HG03520 (cell line): ENCODE measurements at regions not wholly inside any gene's neighbourhood (a gene's known extent, or its start where the extent isn't known, plus 50 kb on each side); places are given as distances from the start of the nearest gene placed in this dataset.
"Not testable (repeated sequence)": the region's sequence is repeated elsewhere in the genome, so short reads cannot be mapped to it uniquely, and the experiment has no call there.

Experiments used
- ATAC-seq: cut with Tn5 transposase; IDR thresholded peaks from one replicate; pipeline ENCODE4 v1.9.1; 2021; ENCODE audit warnings: mild to moderate bottlenecking, moderate library complexity; ENCODE audit not compliant: unreplicated experiment

- ATAC-seq: peak; percentile 40
Observed at GRCh38 chr2:194870974-194871535, 786.0 kb upstream of the SLC39A10 start.

- ATAC-seq: peak; percentile 57
Observed at GRCh38 chr2:194867328-194867727, 789.7 kb upstream of the SLC39A10 start.

GRCh38 chr2:194854941-194855340 is 802.1 kb upstream of the SLC39A10 start:
- ATAC-seq: no peak

GRCh38 chr2:194842871-194843270 is 814.2 kb upstream of the SLC39A10 start:
- ATAC-seq: no peak

- ATAC-seq: not testable (repeated sequence)
Observed at GRCh38 chr2:194834371-194834770, 822.7 kb upstream of the SLC39A10 start.

GRCh38 chr2:194826241-194826640 is 830.8 kb upstream of the SLC39A10 start:
- no peak for ATAC-seq

- ATAC-seq: no peak
Observed at GRCh38 chr2:194824450-194824849, 832.6 kb upstream of the SLC39A10 start.

GRCh38 chr2:194822657-194823056 is 834.4 kb upstream of the SLC39A10 start:
- no peak for ATAC-seq

GRCh38 chr2:194822097-194822496 is 834.9 kb upstream of the SLC39A10 start:
- no peak for ATAC-seq

- no peak for ATAC-seq
Observed at GRCh38 chr2:194819367-194819766, 837.7 kb upstream of the SLC39A10 start.

- no peak for ATAC-seq
Observed at GRCh38 chr2:194815475-194815874, 841.6 kb upstream of the SLC39A10 start.

- ATAC-seq: no peak
Observed at GRCh38 chr2:194802589-194802988, 854.4 kb upstream of the SLC39A10 start.

GRCh38 chr2:194787071-194787470 is 870.0 kb upstream of the SLC39A10 start:
- not testable (repeated sequence) for ATAC-seq

GRCh38 chr2:194771394-194771793 is 885.6 kb upstream of the SLC39A10 start:
- ATAC-seq: not testable (repeated sequence)

GRCh38 chr2:194769030-194769429 is 888.0 kb upstream of the SLC39A10 start:
- no peak for ATAC-seq

- ATAC-seq: no peak
Observed at GRCh38 chr2:194765723-194766122, 891.3 kb upstream of the SLC39A10 start.

- ATAC-seq: no peak
Observed at GRCh38 chr2:194750926-194751325, 906.1 kb upstream of the SLC39A10 start.

GRCh38 chr2:194745557-194746146 is 911.4 kb upstream of the SLC39A10 start:
- ATAC-seq: no peak

- no peak for ATAC-seq
Observed at GRCh38 chr2:194742706-194743105, 914.3 kb upstream of the SLC39A10 start.

- no peak for ATAC-seq
Observed at GRCh38 chr2:194739217-194739616, 917.8 kb upstream of the SLC39A10 start.

GRCh38 chr2:194735837-194736542 is 921.0 kb upstream of the SLC39A10 start:
- ATAC-seq: no peak

GRCh38 chr2:194730266-194730665 is 926.8 kb upstream of the SLC39A10 start:
- ATAC-seq: no peak
